DLD1 (cell line): ENCODE measurements at regions not wholly inside any gene's neighbourhood (a gene's known extent, or its start where the extent isn't known, plus 50 kb on each side); places are given as distances from the start of the nearest gene placed in this dataset.
"Not testable (repeated sequence)": the region's sequence is repeated elsewhere in the genome, so short reads cannot be mapped to it uniquely, and the experiment has no call there.

ENCODE experiments used
- in situ Hi-C: cut with HindIII; loops from 2 replicates; pipeline ENCODE4 v1.10.0; 2017; ENCODE audit warnings: low sequenced_read_pairs

- in situ Hi-C loops = no loop called here
Observed at GRCh38 chr12:97616946-97617345, 154.3 kb downstream of the RMST start.

GRCh38 chr12:97628962-97629361 lies 166.4 kb downstream of the RMST start:
- in situ Hi-C loops = no loop called here

GRCh38 chr12:97629382-97629781 lies 166.8 kb downstream of the RMST start:
- in situ Hi-C loops = no loop called here

GRCh38 chr12:97630356-97630755 lies 167.8 kb downstream of the RMST start:
- in situ Hi-C loops = no loop called here

- in situ Hi-C loops = no loop called here
Observed at GRCh38 chr12:97630875-97631274, 168.3 kb downstream of the RMST start.

- in situ Hi-C loops = no loop called here
Observed at GRCh38 chr12:97637770-97638169, 175.2 kb downstream of the RMST start.

- in situ Hi-C loops = no loop called here
Observed at GRCh38 chr12:97638739-97639138, 176.1 kb downstream of the RMST start.

GRCh38 chr12:97639702-97640101 lies 177.1 kb downstream of the RMST start:
- in situ Hi-C loops = no loop called here

- in situ Hi-C loops = no loop called here
Observed at GRCh38 chr12:97640826-97641225, 178.2 kb downstream of the RMST start.

- in situ Hi-C loops = no loop called here
Observed at GRCh38 chr12:97642911-97643310, 180.3 kb downstream of the RMST start.

- in situ Hi-C loops = no loop called here
Observed at GRCh38 chr12:97643924-97644323, 181.3 kb downstream of the RMST start.

- in situ Hi-C loops = no loop called here
Observed at GRCh38 chr12:97645726-97646125, 183.1 kb downstream of the RMST start.

GRCh38 chr12:97647142-97647541 lies 184.5 kb downstream of the RMST start:
- in situ Hi-C loops = no loop called here

GRCh38 chr12:97650242-97650641 lies 187.6 kb downstream of the RMST start:
- in situ Hi-C loops = no loop called here

- in situ Hi-C loops = not testable (repeated sequence)
Observed at GRCh38 chr12:97656548-97656947, 193.9 kb downstream of the RMST start.

GRCh38 chr12:97659117-97659880 lies 196.7 kb downstream of the RMST start:
- in situ Hi-C loops = no loop called here

GRCh38 chr12:97666263-97666662 lies 203.7 kb downstream of the RMST start:
- in situ Hi-C loops = no loop called here

GRCh38 chr12:97672870-97673269 lies 210.3 kb downstream of the RMST start:
- in situ Hi-C loops = no loop called here

- in situ Hi-C loops = no loop called here
Observed at GRCh38 chr12:97680751-97681150, 218.1 kb downstream of the RMST start.

- in situ Hi-C loops = no loop called here
Observed at GRCh38 chr12:97681612-97682504, 219.3 kb downstream of the RMST start.

GRCh38 chr12:97685360-97685759 lies 222.8 kb downstream of the RMST start:
- in situ Hi-C loops = no loop called here

GRCh38 chr12:97701901-97702300 lies 239.3 kb downstream of the RMST start:
- in situ Hi-C loops = no loop called here
